GOT3 (cell line): ENCODE measurements at regions not wholly inside any gene's neighbourhood (a gene's known extent, or its start where the extent isn't known, plus 50 kb on each side); places are given as distances from the start of the nearest gene placed in this dataset.

Experiments
- DNase-seq: peaks from one replicate; lab custom pipeline; 2025; ENCODE audit warnings: mixed read lengths; lab: John Stamatoyannopoulos, UW

GRCh38 chr9:116039312-116039711 lies 114.3 kb upstream of the PAPPA start:
- DNase-seq: no peak

- no peak for DNase-seq
Observed at GRCh38 chr9:116039893-116040292, 113.7 kb upstream of the PAPPA start.

- no peak for DNase-seq
Observed at GRCh38 chr9:116042321-116042720, 111.3 kb upstream of the PAPPA start.

- DNase-seq: no peak
Observed at GRCh38 chr9:116045083-116045482, 108.5 kb upstream of the PAPPA start.

GRCh38 chr9:116048081-116048480 lies 105.5 kb upstream of the PAPPA start:
- DNase-seq: no peak

- DNase-seq: no peak
Observed at GRCh38 chr9:116049456-116049855, 104.1 kb upstream of the PAPPA start.

- no peak for DNase-seq
Observed at GRCh38 chr9:116051528-116051927, 102.1 kb upstream of the PAPPA start.

GRCh38 chr9:116055536-116055935 lies 98.1 kb upstream of the PAPPA start:
- DNase-seq: no peak

- DNase-seq: no peak
Observed at GRCh38 chr9:116057371-116057770, 96.2 kb upstream of the PAPPA start.

- no peak for DNase-seq
Observed at GRCh38 chr9:116058421-116058820, 95.2 kb upstream of the PAPPA start.

- no peak for DNase-seq
Observed at GRCh38 chr9:116059466-116059865, 94.1 kb upstream of the PAPPA start.

GRCh38 chr9:116060631-116061030 lies 93.0 kb upstream of the PAPPA start:
- no peak for DNase-seq

GRCh38 chr9:116061546-116062205 lies 91.9 kb upstream of the PAPPA start:
- DNase-seq: no peak

- DNase-seq: no peak
Observed at GRCh38 chr9:116062206-116062550, 91.4 kb upstream of the PAPPA start.

GRCh38 chr9:116064970-116065369 lies 88.6 kb upstream of the PAPPA start:
- no peak for DNase-seq

- no peak for DNase-seq
Observed at GRCh38 chr9:116066221-116066620, 87.4 kb upstream of the PAPPA start.

- DNase-seq: no peak
Observed at GRCh38 chr9:116067566-116067965, 86.0 kb upstream of the PAPPA start.

- DNase-seq: no peak
Observed at GRCh38 chr9:116070256-116070914, 83.2 kb upstream of the PAPPA start.

GRCh38 chr9:116072046-116072445 lies 81.5 kb upstream of the PAPPA start:
- no peak for DNase-seq

- DNase-seq: no peak
Observed at GRCh38 chr9:116073826-116074225, 79.8 kb upstream of the PAPPA start.

- no peak for DNase-seq
Observed at GRCh38 chr9:116074658-116075057, 78.9 kb upstream of the PAPPA start.

GRCh38 chr9:116075191-116075590 lies 78.4 kb upstream of the PAPPA start:
- no peak for DNase-seq

- no peak for DNase-seq
Observed at GRCh38 chr9:116078640-116079039, 75.0 kb upstream of the PAPPA start.

- DNase-seq: no peak
Observed at GRCh38 chr9:116080561-116080960, 73.0 kb upstream of the PAPPA start.
